Esophagus muscularis mucosa (tissue), 4 donors: ENCODE measurements at regions not wholly inside any gene's neighbourhood (a gene's known extent, or its start where the extent isn't known, plus 50 kb on each side); places are given as distances from the start of the nearest gene placed in this dataset.

Experiments
- DNase-seq: peaks from one replicate; pipeline ENCODE4 v3.0.0-alpha.2; 2017; ENCODE audit errors: extremely low spot score
- H3K27ac ChIP-seq, 4 donors: fragments of 200-600 bp; sonication (generic); replicated peaks in 1 of 4; 1 replicate in 3 of 4; 2 replicates in 1 of 4; pipeline ENCODE4 v1.5.1; 2016 to 2019; ENCODE audit warnings: mild to moderate bottlenecking in 1 of 4
- H3K27me3 ChIP-seq, 4 donors: fragments of 200-600 bp; sonication (generic); one replicate each; pipeline versions ENCODE4 v1.5.1 to v1.6.0; 2016 to 2019
- H3K36me3 ChIP-seq, 4 donors: fragments of 200-600 bp; sonication (generic); one replicate each; pipeline ENCODE4 v1.5.1; 2016 to 2019
- H3K4me1 ChIP-seq, 4 donors: fragments of 200-600 bp; sonication (generic); one replicate each; pipeline ENCODE4 v1.5.1; 2016 to 2019
- H3K4me3 ChIP-seq, 4 donors: fragments of 200-600 bp; sonication (generic); 1 replicate in 2 of 4; 2 replicates in 2 of 4; pipeline ENCODE4 v1.5.1; 2016 to 2019; ENCODE audit warnings: mild to moderate bottlenecking in 4 of 4, moderate library complexity in 1 of 4
- H3K9me3 ChIP-seq, 4 donors: fragments of 200-600 bp; sonication (generic); 1 replicate in 3 of 4; 2 replicates in 1 of 4; pipeline ENCODE4 v1.5.1; 2016 to 2019
- EP300 ChIP-seq: sonication (generic); formaldehyde crosslinking; IDR thresholded peaks from one replicate; pipeline ENCODE4 v1.6.1; 2017; ENCODE audit warnings: antibody characterized with exemption
- POLR2A ChIP-seq: fragments of 450-650 bp; IDR thresholded peaks from one replicate; pipeline ENCODE4 v1.6.1; 2017; ENCODE audit warnings: antibody characterized with exemption, moderate library complexity, mild to moderate bottlenecking, low read depth
- POLR2AphosphoS5 ChIP-seq, 2 donors: sonication (generic); formaldehyde crosslinking; IDR thresholded peaks; one replicate each; pipeline ENCODE4 v1.6.1; 2017; ENCODE audit warnings: antibody characterized with exemption in 2 of 2
- WGBS: methylation state at CpG from one replicate; pipeline ENCODE4 v1.1.5; 2018; 5-methylcytosine and 5-hydroxymethylcytosine counted together
- intact Hi-C: fragments of 100-400 bp; cut with DNase I; formaldehyde crosslinking; loops from one replicate; pipeline ENCODE4 v1.15.1; 2023
- TF ChIP-seq, protein P1 (sequence below), 3 experiments: fragments of 200-600 bp in 2 of 3; fragments of 450-650 bp in 1 of 3; sonication (generic) in 2 of 3; IDR thresholded peaks; one replicate each; pipeline ENCODE4 v1.5.1; 2017 to 2019; ENCODE audit warnings: antibody characterized with exemption in 3 of 3, mild to moderate bottlenecking in 2 of 3, moderate library complexity in 1 of 3

DNA sequence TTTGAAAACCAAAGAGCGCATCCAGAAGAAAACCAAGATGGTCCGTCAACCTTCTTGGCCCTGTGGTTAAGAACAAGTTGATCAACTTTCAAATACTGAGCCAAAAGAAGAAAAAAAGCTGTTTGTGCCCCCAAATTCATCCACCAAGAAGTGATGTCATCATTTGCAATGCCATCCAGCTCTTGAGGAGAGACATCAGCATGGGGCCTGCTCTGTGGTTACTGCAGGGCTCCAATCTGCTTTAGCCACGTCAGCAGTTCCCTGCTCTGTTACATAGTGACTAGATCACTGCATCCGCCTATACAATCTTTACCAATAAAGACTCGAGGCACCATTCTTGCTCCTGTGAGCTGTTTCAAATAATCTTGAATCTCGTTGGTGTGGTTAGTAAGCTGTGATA lies 75.0 kb upstream of the BLCAP start:
- 79% methylated on average over 6 of the region's 6 CpGs for WGBS
- Histone ChIP-seq H3K9me3 (no peaks in the 10 kb centered on the region), H3K4me1 (peaks cover 0 to 7% (median 4%) of the 10 kb centered on the region in 4 donors), H3K27ac (no peak overlapping the region), H3K27me3 (peaks cover 0 to 35% (median 4%) of the 10 kb centered on the region in 4 donors), H3K36me3 (no peaks in the 10 kb centered on the region), H3K4me3 (no peak overlapping the region)
- intact Hi-C loops, result no loop called here
- DNase-seq, result no peak
- no peak for TF ChIP-seq EP300
- no peak for TF ChIP-seq POLR2AphosphoS5 (IDR thresholded peaks at IDR 0.05)
- TF ChIP-seq, protein P1, sequence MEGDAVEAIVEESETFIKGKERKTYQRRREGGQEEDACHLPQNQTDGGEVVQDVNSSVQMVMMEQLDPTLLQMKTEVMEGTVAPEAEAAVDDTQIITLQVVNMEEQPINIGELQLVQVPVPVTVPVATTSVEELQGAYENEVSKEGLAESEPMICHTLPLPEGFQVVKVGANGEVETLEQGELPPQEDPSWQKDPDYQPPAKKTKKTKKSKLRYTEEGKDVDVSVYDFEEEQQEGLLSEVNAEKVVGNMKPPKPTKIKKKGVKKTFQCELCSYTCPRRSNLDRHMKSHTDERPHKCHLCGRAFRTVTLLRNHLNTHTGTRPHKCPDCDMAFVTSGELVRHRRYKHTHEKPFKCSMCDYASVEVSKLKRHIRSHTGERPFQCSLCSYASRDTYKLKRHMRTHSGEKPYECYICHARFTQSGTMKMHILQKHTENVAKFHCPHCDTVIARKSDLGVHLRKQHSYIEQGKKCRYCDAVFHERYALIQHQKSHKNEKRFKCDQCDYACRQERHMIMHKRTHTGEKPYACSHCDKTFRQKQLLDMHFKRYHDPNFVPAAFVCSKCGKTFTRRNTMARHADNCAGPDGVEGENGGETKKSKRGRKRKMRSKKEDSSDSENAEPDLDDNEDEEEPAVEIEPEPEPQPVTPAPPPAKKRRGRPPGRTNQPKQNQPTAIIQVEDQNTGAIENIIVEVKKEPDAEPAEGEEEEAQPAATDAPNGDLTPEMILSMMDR (IDR thresholded peaks at IDR 0.05), result no peak
- no peak for TF ChIP-seq POLR2A

- WGBS, result 50% methylated on average over 2 of the region's 3 CpGs
- H3K27me3 ChIP-seq, result peaks cover 0 to 45% (median 7%) of the 10 kb centered on the region in 4 donors
- TF ChIP-seq, protein P1 (IDR thresholded peaks at IDR 0.05), result no peak
- no peak for TF ChIP-seq POLR2AphosphoS5 (IDR thresholded peaks at IDR 0.05)
- TF ChIP-seq POLR2A, result no peak
- TF ChIP-seq EP300, result no peak
- H3K4me3 ChIP-seq, result no peak overlapping the region
- intact Hi-C loops, result no loop called here
- no peak overlapping the region for H3K27ac ChIP-seq
- H3K4me1 ChIP-seq, result peaks cover 0 to 8% (median 4%) of the 10 kb centered on the region in 4 donors
- no peaks in the 10 kb centered on the region for H3K9me3 ChIP-seq
- no peaks in the 10 kb centered on the region for H3K36me3 ChIP-seq
- DNase-seq, result no peak
Observed at GRCh38 chr20:37600486-37600885, 72.8 kb upstream of the BLCAP start.

DNA sequence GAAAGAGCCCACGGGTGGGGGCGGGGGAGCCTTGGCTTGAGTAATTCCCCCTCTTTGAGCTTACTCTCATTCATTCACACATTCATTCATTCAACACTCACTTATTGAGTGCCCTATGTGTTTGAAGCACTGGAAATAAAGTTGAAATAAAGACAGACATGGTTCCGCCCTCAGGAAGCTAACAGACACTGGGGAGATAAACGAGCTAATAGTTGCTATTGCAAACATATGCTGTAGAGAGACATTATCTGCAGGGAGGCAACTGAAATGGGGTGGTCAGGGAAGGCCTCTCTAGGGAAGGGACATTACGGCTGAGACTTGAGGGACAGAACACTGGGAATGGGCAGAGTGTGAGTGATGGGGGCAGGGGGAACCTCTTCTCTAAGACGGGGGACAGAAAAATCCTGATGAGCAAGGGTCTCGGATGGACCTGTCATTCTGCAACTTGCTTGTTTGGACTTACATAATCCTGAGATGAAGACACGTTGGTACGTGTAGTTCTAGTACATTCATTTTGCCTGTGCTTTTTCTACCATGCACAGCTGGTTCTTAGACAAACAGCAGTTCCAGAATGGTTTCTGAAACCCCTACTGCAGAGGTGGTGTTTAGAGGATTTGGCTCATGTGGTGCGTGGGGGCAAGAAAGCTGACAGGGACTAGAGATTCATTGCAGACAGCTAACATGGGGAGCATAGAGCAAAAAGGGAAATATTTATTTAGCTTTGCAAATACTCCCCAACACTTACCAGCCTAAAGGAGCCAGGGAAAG lies 71.1 kb upstream of the BLCAP start:
- peaks cover 0 to 8% (median 4%) of the 10 kb centered on the region in 4 donors for H3K4me1 ChIP-seq
- no peak overlapping the region for H3K27ac ChIP-seq
- peaks cover 0 to 51% (median 7%) of the 10 kb centered on the region in 4 donors for H3K27me3 ChIP-seq
- DNase-seq, result no peak
- TF ChIP-seq POLR2AphosphoS5 (IDR thresholded peaks at IDR 0.05) (no peak), POLR2A (no peak), EP300 (no peak)
- TF ChIP-seq, protein P1 (IDR thresholded peaks at IDR 0.05), result no peak
- 26% methylated on average over 8 of the region's 10 CpGs for WGBS
- no peaks in the 10 kb centered on the region for H3K36me3 ChIP-seq
- H3K9me3 ChIP-seq, result no peaks in the 10 kb centered on the region
- intact Hi-C loops, result no loop called here
- H3K4me3 ChIP-seq, result no peak overlapping the region

GRCh38 chr20:37598100-37598543 lies 70.4 kb upstream of the BLCAP start:
- no peak for DNase-seq
- Histone ChIP-seq H3K36me3 (no peaks in the 10 kb centered on the region), H3K9me3 (no peaks in the 10 kb centered on the region), H3K27me3 (peaks cover 0 to 57% (median 7%) of the 10 kb centered on the region in 4 donors), H3K27ac (no peak overlapping the region), H3K4me3 (no peak overlapping the region), H3K4me1 (peaks cover 0 to 8% (median 4%) of the 10 kb centered on the region in 4 donors)
- 16% methylated on average over 13 of the region's 24 CpGs for WGBS
- intact Hi-C loops, result no loop called here
- TF ChIP-seq POLR2AphosphoS5 (IDR thresholded peaks at IDR 0.05) (no peak), EP300 (no peak), POLR2A (no peak)

DNA sequence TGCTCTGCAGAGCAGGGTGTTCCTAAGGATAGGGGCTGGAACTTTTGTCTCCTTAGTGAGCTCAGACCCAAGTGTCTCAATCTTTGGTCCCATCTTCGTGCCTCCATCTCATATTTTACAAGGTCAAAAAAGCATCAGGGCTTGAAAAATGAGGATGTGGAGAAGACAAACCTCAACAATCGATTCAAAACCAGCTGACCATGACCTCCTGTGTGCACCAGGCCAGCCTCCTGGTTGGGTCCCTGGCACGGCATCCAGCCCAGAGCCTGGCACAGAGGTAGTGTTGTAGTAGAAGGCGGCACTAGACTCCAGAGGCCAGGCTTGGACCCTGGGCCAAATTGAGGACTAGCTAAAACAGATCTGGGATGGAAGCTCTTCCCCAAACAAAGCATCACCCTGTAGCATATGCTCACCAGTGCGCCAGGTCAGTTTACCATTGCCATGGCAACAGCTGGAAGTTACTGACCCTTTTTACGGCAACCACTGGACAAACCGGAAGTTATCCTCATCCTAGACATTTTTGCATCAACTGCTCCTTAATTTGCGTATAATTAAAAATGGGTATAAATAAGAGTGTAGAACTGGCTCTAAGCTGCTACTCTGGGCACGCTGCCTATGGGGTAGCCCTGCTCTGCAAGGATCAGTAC lies 69.3 kb upstream of the BLCAP start:
- DNase-seq, result no peak
- no peaks in the 10 kb centered on the region for H3K36me3 ChIP-seq
- H3K4me3 ChIP-seq, result no peak overlapping the region
- H3K9me3 ChIP-seq, result no peaks in the 10 kb centered on the region
- H3K27me3 ChIP-seq, result peaks cover 0 to 67% (median 7%) of the 10 kb centered on the region in 4 donors
- 60% methylated on average over 9 of the region's 9 CpGs for WGBS
- no peak for TF ChIP-seq POLR2AphosphoS5 (IDR thresholded peaks at IDR 0.05)
- TF ChIP-seq, protein P1 (IDR thresholded peaks at IDR 0.05), result no peak
- no peak for TF ChIP-seq EP300
- H3K4me1 ChIP-seq, result peaks cover 0 to 8% (median 4%) of the 10 kb centered on the region in 4 donors
- no peak overlapping the region for H3K27ac ChIP-seq
- intact Hi-C loops, result no loop called here
